GM21737 (cell line): ENCODE measurements at regions not wholly inside any gene's neighbourhood (a gene's known extent, or its start where the extent isn't known, plus 50 kb on each side); places are given as distances from the start of the nearest gene placed in this dataset.
"Not testable (repeated sequence)": the region's sequence is repeated elsewhere in the genome, so short reads cannot be mapped to it uniquely, and the experiment has no call there.

Experiments
- ATAC-seq: cut with Tn5 transposase; IDR thresholded peaks from one replicate; pipeline ENCODE4 v1.9.1; 2021; ENCODE audit warnings: mild to moderate bottlenecking, moderate library complexity; ENCODE audit not compliant: unreplicated experiment

DNA sequence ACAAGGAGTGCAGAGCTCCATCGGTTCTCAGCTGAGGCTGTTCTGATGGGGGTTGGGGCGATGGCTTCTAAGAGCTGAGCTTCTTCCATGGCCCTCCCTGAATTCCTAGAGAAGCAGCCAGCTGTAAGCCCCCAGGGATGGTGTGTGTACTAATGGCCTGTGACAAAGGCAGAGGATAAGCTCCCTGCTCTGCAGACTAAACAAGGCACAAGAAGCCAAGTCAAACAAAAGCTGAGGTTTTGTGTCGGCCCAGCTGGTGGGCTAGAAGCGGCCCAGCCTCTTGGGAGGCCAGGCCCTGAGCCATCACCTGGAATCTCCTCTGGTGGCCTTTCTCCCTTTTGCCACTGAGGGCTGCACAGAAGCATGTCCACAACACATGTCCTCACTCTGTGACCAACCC lies 75.0 kb upstream of the XPA start:
- ATAC-seq = no peak

DNA sequence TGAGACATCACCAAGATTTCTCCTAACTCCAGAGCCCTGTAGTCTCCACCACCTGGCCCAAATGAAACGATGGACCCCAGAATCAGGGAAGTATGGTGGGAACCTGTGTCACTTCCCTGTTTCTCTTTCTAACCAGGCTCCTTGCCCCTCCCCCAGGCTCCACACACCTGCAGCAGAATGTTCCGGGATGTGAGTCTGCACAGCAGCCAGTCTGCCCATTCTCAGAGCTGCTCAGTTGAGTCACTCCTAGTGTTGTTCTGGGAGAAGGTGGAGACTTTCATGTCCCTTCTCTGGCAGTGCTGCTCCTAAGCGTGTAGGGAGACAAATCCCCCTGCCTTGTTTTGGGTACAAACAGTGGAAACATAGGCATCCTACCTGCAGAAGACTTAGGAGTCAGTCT lies 76.0 kb upstream of the XPA start:
- no peak for ATAC-seq

DNA sequence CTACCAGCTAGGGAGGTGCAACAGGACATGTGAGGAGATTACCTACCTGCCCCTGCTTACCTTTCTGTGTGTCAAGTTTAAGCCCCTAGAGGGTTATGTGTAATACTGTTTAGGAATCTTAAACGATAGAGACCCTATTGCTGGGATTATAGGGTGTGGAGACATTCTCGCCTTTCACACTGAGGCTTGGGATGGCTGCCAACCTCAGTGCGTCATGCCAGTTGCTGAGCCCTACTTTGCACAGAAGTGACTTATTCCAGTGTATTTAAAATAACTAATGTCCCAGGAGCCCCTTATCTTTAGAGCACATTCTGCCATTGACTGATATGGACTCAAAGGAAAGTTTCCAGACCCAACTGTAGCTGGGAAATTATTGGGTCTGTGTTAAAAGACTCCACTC lies 76.6 kb upstream of the XPA start:
- no peak for ATAC-seq

DNA sequence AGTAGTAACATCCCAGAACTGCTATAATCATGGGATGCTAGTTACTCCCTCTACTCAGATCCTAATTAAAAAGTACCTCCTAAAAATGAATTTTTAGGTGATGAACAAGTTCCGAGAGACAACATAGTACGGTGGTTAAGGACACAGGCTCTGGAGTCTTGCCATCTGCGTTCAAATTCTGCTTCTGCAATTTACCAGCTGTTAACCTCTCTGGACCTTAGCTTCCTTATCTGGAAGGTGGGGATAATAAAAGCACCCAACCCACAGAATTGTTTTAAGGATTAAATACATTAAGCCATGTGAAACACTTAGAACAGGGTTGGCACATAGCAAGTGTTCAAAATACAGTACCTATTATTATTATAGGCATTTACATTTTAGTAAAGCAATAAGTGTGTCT lies 77.5 kb upstream of the XPA start:
- no peak for ATAC-seq

DNA sequence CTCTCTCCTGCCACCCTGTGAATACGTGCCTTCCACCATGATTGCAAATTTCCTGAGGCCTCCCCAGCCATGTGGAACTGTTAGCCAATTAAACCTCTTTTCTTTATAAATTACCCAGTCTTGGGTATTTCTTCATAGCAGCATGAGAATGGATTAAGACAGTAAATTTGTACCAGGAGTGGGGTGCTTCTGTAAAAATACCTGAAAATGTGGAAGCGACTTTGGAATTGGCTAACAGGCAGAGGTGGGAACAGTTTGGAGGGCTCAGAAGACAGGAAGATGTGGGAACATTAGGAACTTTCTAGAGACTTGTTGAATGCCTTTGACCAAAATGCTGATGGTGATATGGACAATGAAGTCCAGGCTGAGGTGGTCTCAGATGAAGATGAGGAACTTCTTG lies 74.3 kb upstream of the FOXE1 start:
- not testable (repeated sequence) for ATAC-seq

DNA sequence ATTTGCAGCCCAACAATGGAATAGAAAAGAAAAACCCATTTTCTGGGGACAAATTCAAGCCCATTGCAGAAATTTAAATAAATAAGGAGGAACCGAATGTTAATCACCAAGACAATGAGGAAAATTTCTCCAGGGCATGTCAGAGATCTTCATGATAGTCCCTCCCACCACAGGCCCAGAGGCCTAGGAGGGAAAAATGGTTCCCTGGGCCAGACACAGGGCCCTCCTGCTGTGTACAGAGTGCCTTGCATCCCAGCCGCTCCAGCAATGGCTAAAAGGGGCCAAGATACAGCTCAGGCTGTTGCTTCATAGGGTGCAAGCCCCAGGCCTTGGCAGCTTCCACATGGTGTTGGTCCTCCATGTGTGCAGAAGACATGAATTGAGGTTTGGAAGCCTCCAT lies 73.4 kb upstream of the FOXE1 start:
- ATAC-seq = no peak

DNA sequence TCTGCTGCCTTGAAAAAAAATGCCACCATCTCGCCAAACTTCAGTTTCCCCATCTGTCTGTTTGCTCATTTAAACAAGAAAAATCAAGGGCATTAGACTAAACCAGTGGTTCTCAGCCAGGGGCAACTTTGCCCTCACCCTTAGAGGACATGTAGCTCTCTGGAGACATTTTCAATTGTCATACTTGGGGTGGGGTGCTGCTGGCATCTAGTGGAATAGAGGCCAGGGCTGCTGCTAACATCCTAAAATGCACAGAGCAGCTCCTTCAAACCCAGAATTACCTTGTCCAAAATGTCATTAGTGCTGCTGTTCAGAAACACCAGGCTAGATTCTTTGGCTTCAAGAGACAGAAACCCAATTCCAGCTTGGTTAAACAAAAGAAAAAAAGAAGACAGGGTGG lies 71.1 kb upstream of the FOXE1 start:
- ATAC-seq = no peak

DNA sequence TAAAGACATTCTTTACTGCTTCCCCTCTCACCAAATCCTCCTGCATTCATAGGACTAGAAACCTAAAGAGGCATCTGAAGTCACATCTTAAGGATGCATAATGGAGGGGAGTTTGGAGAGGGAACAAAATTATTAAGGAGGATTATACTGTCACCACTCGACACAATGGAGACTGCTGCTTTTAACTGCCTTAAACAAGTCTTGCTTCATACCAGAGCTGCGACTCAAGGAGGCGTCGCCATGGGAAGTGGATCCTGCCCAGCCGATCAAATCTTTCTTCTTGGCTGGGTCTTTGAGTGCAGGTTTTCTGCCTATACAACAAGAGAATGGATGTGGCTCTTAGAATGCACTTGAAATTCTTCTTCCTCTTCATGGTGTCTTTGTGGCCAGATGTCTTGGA lies 66.7 kb upstream of the FOXE1 start:
- ATAC-seq = no peak

DNA sequence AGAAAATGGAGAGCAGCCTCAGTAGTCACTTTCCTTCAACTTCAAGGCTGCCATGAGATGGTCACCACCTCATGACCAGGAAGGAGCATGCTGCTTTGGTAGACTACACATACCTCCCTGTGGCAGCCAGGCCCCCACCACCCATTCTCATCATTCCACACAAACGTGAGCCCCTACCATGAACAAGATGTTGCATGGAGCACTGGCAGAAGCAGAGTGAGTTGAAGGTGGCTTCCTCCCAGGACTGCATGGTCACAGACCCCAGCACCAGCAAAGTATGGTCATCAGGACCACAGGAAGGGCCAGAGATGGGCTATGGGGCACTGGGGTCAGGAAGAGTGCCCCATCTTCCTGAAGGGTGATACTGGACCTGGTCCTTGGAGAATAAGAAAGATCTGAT lies 65.5 kb upstream of the FOXE1 start:
- ATAC-seq = no peak

DNA sequence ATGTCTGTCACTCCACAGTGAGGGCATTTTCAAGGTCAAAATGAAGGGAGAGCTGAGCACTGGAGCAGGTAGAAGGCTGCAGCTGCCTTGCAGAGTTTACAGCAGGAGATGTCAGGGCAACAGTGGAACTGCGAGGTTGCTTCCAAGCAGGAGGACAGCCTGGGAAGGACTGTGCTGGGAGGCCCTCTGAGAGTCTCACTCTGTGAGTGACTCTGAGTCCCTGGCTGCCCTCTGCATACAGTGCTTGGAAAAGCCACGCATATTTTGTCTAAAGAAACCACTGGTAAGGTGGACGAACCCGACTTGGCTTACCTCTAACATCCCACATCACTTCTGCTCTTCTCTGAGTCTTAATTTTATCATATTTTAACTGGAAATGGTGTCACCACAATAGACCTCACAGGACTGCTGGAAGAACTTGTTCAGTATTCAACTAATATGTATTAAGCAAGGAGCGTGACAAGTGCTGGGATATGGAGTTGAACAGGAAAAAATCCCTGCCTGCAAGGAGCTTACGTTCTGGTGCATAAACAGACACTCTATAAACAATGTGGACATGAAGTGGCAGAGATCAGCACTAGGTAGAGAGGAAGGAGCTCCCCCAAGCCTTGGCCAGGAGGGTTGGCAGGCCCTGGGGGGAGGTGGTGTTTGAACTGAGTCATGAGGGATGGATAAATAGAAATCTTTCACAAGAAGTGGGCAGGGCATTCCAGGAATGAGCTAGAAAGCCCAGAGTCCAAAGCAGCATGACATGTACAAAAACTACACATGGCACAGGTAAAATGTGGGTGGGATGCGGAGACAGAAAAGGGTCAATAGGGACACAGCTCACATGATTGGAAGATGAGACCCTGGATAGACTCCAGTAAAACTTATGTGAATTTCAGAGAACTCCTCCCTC lies 64.0 kb upstream of the FOXE1 start:
- no peak for ATAC-seq

DNA sequence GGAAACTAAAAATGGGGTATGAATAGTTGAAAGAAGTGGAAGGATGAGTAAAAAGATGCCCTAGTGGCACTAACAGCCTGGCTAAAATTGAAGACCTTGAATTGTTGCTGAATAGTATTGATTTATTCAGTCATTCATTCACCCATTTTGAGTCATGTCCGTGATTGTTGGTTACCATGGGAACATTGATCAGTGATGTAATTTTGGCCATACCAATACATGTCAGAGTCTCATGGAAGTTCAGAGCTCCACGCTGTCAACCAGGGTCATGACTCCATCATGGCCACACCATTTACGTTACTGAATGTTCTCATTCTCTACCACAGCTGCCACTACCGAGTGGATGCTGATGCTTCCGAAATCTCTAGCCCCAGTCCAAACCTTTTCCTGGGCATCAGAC lies 62.5 kb upstream of the FOXE1 start:
- no peak for ATAC-seq

DNA sequence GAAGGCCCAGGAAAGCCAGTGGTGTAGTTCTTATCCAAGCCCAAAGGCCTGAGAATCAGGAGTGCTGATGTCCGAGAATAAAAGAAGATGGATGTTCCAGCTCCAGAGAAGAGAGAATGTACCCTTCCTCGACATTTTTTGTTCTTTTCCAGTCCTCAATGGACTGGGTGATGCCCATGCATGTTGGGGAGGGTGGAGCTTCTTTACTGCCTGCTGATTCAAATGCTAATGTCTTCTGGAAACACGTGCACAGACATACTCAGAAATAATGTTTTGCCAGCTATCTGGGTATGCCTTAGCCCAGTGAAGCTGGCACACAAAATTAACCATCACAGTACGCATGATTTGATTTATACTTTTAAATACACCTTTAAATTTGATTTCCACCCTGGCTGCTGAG lies 61.5 kb upstream of the FOXE1 start:
- ATAC-seq = no peak

DNA sequence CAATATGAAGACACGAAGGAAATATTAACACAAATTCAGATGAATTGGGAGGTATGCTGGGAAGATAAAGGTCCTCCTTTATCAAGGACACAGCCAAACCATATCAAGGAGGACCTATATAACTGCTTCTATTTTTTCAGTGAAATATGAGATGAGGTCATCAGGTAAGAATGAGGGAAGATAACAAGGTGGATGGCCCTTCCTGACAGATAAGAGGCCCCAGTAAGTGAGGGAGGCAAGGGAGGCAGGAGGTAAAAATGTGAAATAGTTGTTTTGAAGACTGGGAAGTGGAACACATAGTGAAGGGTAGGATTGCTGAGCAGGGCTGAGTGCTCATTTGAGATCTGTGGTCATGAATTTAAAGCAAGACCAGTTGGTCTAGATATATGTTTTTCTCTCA lies 60.0 kb upstream of the FOXE1 start:
- no peak for ATAC-seq

DNA sequence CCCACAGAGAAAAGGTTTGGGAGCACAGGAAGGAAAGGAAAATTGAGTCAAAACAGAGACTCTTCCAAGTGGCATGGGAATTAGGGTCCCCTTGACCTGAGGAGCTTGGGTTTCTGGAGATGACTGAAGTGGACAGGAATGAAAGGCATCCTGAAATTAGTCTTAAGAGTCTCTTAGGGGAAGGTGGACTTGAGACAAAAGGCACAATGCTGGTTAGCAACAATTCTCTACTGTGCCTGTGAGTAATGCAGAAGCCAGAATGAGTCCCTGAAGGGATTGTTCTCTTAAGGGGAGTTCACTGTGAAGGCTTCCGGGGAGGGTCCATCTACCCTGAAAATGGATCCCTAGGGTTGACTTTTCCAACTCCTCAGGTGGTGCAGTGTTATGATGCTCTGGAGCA lies 58.4 kb upstream of the FOXE1 start:
- ATAC-seq = no peak

DNA sequence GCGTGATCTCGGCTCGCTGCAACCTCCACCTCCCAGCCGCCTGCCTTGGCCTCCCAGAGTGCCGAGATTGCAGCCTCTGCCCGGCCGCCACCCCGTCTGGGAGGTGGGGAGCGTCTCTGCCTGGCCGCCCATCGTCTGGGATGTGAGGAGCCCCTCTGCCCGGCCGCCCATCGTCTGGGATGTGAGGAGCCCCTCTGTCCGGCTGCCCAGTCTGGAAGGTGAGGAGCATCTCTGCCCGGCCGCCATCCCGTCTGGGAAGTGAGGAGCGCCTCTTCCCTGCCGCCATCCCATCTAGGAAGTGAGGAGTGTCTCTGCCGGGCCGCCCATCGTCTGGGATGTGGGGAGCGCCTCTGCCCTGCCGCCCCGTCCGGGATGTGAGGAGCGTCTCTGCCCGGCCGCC lies 56.9 kb upstream of the FOXE1 start:
- not testable (repeated sequence) for ATAC-seq

DNA sequence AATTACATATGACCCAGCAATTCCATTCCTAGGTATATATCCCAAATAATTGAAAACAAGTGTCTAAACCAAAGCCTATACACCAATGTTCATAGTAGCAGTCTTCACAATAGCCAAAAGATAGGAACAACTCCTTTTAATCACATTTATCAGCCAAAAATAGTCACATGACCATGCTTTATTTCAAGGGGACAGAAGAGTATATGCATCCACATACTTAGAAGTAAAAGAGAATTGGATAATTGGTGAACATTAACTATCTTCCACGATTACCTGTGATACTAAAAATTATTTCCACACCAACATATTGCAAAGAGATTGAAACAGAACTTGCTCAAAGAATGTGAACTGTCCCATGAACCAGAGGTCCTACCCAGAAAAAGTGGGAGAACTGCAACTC lies 51.8 kb upstream of the FOXE1 start:
- ATAC-seq = no peak

DNA sequence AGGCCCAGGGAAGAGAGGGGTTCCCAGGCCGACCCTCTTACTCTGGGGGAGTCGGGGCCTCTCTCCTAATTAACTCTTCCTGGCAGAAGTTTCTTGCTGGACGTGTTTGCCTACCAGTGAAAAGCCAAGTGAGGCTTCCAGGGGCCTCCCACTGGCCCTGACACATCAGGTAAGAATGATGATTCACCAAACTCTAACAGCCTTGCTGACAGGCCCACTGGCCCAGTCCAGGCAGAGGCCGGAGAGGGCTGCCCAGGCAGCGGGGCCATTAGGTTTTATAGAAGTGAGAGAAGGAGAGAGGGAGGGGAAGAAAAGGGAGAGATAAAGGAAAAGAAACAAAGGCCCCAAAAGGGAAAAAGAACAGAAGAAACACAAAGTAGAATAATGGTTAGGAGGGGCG lies 50.8 kb upstream of the FOXE1 start:
- ATAC-seq = no peak

DNA sequence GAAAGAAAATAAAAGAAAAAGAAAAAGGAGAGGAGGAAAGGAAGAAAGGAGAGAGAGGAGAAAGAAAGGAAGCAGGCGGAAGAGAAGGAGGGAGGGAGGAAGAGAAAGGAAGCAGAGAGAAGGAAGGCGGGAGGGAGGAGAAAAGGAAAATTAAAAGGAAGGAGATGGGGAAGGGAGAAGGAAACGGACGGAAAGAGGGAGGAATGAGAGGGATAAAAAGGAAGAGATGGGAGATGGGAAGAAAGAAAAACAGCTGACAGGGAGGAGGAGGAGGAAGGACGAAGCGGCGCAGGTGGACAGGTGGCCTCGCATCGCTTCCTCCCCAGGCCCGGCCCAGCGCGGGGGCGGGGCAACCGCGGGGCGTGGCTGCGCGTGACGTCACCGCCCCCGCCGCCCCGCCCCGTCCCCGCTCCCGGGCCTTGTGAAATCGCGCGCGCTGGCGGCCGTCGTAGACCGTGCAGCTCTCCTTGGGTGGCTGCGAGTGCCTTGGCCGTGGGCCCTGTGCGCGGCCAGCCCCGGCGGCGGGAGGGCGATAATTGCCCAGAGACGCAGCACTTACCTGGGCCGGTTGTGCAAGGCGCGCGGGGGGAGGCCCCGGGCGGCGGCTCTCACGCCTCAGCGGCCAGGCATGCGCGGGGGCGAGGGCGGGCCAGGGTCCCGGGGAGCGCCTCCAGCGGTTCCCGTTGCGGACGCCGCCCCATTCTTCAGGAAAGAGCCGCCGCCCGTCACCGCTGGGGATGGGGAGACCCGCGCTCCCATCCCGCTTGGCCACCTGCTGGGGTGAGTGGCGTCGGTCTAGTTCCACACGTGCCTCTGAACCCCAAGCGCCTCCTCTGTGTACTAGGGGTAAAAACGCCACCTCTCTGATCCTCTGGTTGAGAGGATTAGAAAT lies 49.6 kb upstream of the FOXE1 start:
- ATAC-seq = peak; percentile 81
